ENCODE measurements at regions not wholly inside any gene's neighbourhood (a gene's known extent, or its start where the extent isn't known, plus 50 kb on each side); places are given as distances from the start of the nearest gene placed in this dataset.

- TF ChIP-seq CTCF (IDR thresholded peaks at IDR 0.05; ENCODE audit: low read depth, low read length, poor library complexity, severe bottlenecking) = no peak
- no peak for TF ChIP-seq EZH2phosphoT487 (IDR thresholded peaks at IDR 0.05; ENCODE audit: borderline replicate concordance, low read length)
Measured at GRCh38 chr11:115996808-115997188, 492.6 kb upstream of the CADM1 start.

Measured in DOHH2 (cell line).